HepG2 (cell line): ENCODE measurements at regions not wholly inside any gene's neighbourhood (a gene's known extent, or its start where the extent isn't known, plus 50 kb on each side); places are given as distances from the start of the nearest gene placed in this dataset.

Experiments used
- CAMTA2 ChIP-seq: sonication (generic); formaldehyde crosslinking; IDR thresholded peaks from 2 replicates; pipeline ENCODE4 v1.4.0; 2020; ENCODE audit warnings: mild to moderate bottlenecking, missing genetic modification reagents, borderline replicate concordance
- CEBPG ChIP-seq: IDR thresholded peaks from 2 replicates; pipeline ENCODE4 v1.6.1; 2016
- CENPX ChIP-seq: sonication (generic); formaldehyde crosslinking; IDR thresholded peaks from 2 replicates; pipeline ENCODE4 v1.9.0; 2021; ENCODE audit warnings: mild to moderate bottlenecking, missing genetic modification reagents, moderate library complexity
- CTCF ChIP-seq: sonication (generic); formaldehyde crosslinking; IDR thresholded peaks from 2 replicates; pipeline ENCODE4 v1.5.0; 2020; ENCODE audit warnings: mild to moderate bottlenecking, missing genetic modification reagents, moderate library complexity
- ERF ChIP-seq: IDR thresholded peaks from 2 replicates; pipeline ENCODE4 v1.6.1; 2018; ENCODE audit warnings: missing biosample characterization, missing genetic modification reagents
- MYC ChIP-seq: sonication (generic); formaldehyde crosslinking; IDR thresholded peaks from 2 replicates; pipeline ENCODE4 v1.9.0; 2021; ENCODE audit warnings: missing genetic modification reagents, borderline replicate concordance
- NPAS2 ChIP-seq: sonication (generic); formaldehyde crosslinking; IDR thresholded peaks from 2 replicates; pipeline ENCODE4 v1.8.0; 2022; ENCODE audit warnings: mild to moderate bottlenecking, missing genetic modification reagents, borderline replicate concordance
- ZBTB8A ChIP-seq: sonication (generic); formaldehyde crosslinking; IDR thresholded peaks from 2 replicates; pipeline ENCODE4 v1.4.0; 2020; ENCODE audit warnings: mild to moderate bottlenecking, low read depth, missing genetic modification reagents, borderline replicate concordance
- ZNF619 ChIP-seq: sonication (generic); formaldehyde crosslinking; IDR thresholded peaks from 2 replicates; pipeline ENCODE4 v1.4.0; 2020; ENCODE audit warnings: mild to moderate bottlenecking, missing genetic modification reagents
- TF ChIP-seq, protein P1 (sequence below): sonication (generic); formaldehyde crosslinking; IDR thresholded peaks from 2 replicates; pipeline ENCODE4 v1.4.0; 2020; ENCODE audit warnings: missing genetic modification reagents, borderline replicate concordance
- TF ChIP-seq, protein P2 (sequence below): sonication (generic); formaldehyde crosslinking; conservative IDR thresholded peaks from 2 replicates; pipeline ENCODE4 v1.4.0; 2020; ENCODE audit warnings: missing genetic modification reagents

DNA sequence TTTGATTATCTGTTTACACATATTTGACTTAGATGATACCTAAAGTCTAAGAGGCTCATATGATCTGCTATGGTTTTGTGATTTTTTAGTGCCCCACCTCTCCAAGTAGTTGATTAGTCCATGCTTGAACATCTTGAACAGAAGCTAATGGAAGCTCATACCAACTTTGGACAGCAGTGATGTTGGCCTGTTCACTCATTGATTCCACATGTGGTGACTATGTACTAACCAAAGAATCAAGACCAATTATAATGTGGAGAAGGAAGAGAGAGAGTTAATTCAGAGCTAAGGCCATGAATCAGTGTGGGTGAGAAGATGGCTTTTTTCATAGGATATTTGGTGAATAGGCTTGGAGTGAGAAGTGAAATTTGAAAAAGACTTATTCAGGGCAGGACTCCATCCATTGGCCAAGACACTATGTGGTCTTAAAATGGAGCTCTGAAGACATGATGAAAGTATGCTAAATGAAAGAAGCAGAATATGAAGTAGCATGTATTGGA lies 178.3 kb upstream of the TWIST2 start:
- TF ChIP-seq NPAS2 (CRISPR knock-in tag), result no peak
- TF ChIP-seq ERF, result no peak
- TF ChIP-seq CENPX (CRISPR knock-in tag), result no peak
- TF ChIP-seq, protein P1, sequence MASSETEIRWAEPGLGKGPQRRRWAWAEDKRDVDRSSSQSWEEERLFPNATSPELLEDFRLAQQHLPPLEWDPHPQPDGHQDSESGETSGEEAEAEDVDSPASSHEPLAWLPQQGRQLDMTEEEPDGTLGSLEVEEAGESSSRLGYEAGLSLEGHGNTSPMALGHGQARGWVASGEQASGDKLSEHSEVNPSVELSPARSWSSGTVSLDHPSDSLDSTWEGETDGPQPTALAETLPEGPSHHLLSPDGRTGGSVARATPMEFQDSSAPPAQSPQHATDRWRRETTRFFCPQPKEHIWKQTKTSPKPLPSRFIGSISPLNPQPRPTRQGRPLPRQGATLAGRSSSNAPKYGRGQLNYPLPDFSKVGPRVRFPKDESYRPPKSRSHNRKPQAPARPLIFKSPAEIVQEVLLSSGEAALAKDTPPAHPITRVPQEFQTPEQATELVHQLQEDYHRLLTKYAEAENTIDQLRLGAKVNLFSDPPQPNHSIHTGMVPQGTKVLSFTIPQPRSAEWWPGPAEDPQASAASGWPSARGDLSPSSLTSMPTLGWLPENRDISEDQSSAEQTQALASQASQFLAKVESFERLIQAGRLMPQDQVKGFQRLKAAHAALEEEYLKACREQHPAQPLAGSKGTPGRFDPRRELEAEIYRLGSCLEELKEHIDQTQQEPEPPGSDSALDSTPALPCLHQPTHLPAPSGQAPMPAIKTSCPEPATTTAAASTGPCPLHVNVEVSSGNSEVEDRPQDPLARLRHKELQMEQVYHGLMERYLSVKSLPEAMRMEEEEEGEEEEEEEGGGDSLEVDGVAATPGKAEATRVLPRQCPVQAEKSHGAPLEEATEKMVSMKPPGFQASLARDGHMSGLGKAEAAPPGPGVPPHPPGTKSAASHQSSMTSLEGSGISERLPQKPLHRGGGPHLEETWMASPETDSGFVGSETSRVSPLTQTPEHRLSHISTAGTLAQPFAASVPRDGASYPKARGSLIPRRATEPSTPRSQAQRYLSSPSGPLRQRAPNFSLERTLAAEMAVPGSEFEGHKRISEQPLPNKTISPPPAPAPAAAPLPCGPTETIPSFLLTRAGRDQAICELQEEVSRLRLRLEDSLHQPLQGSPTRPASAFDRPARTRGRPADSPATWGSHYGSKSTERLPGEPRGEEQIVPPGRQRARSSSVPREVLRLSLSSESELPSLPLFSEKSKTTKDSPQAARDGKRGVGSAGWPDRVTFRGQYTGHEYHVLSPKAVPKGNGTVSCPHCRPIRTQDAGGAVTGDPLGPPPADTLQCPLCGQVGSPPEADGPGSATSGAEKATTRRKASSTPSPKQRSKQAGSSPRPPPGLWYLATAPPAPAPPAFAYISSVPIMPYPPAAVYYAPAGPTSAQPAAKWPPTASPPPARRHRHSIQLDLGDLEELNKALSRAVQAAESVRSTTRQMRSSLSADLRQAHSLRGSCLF (CRISPR knock-in tag), result no peak
- no peak for TF ChIP-seq CEBPG
- no peak for TF ChIP-seq CAMTA2 (CRISPR knock-in tag)
- no peak for TF ChIP-seq ZNF619
- no peak for TF ChIP-seq MYC
- TF ChIP-seq ZBTB8A, result no peak
- TF ChIP-seq CTCF (CRISPR knock-in tag), result no peak
- TF ChIP-seq, protein P2, sequence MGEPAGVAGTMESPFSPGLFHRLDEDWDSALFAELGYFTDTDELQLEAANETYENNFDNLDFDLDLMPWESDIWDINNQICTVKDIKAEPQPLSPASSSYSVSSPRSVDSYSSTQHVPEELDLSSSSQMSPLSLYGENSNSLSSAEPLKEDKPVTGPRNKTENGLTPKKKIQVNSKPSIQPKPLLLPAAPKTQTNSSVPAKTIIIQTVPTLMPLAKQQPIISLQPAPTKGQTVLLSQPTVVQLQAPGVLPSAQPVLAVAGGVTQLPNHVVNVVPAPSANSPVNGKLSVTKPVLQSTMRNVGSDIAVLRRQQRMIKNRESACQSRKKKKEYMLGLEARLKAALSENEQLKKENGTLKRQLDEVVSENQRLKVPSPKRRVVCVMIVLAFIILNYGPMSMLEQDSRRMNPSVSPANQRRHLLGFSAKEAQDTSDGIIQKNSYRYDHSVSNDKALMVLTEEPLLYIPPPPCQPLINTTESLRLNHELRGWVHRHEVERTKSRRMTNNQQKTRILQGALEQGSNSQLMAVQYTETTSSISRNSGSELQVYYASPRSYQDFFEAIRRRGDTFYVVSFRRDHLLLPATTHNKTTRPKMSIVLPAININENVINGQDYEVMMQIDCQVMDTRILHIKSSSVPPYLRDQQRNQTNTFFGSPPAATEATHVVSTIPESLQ (CRISPR knock-in tag), result no peak
